H1 (cell line): ENCODE measurements at regions not wholly inside any gene's neighbourhood (a gene's known extent, or its start where the extent isn't known, plus 50 kb on each side); places are given as distances from the start of the nearest gene placed in this dataset.

Experiments used
- CTCF ChIA-PET: fragments of 300-600 bp; sonication (Branson Sonifier 250); formaldehyde crosslinking; loops from one replicate; lab custom pipeline; 2021; ENCODE audit not compliant: partially characterized antibody; lab: Charles Lee
- POLR2A ChIA-PET: fragments of 300-600 bp; sonication (Branson Sonifier 250); formaldehyde crosslinking; loops from one replicate; lab custom pipeline; 2021; ENCODE audit warnings: inconsistent platforms; ENCODE audit not compliant: partially characterized antibody; lab: Charles Lee
- DNase-seq, 2 experiments: peaks; one replicate each; pipeline versions ENCODE4 v3.0.0 to v3.0.0-alpha.2; 2010 to 2022; ENCODE audit warnings: low spot score in 2 of 2, low read depth in 1 of 2, mixed read lengths in 1 of 2
- FAIRE-seq: peaks from 2 replicates; lab custom pipeline; 2011; peaks lifted over from hg19 to GRCh38; lab: Jason Lieb, UNC
- H2AFZ ChIP-seq: 2 replicates; pipeline ENCODE4 v1.8.1; 2012; ENCODE audit warnings: low read length, inconsistent platforms
- H2AK5ac ChIP-seq: 2 replicates; pipeline ENCODE4 v1.6.1; 2013; ENCODE audit warnings: low read depth, low read length
- H2BK120ac ChIP-seq: replicated peaks from 2 replicates; pipeline ENCODE3; 2013; ENCODE audit warnings: low read depth, low read length, inconsistent platforms
- H2BK12ac ChIP-seq: 2 replicates; pipeline ENCODE4 v1.6.1; 2013; ENCODE audit warnings: low read depth, low read length
- H2BK15ac ChIP-seq: 2 replicates; pipeline ENCODE4 v1.6.1; 2013; ENCODE audit warnings: low read length
- H2BK20ac ChIP-seq: 2 replicates; pipeline ENCODE4 v1.6.1; 2013; ENCODE audit warnings: low read length
- H2BK5ac ChIP-seq: 2 replicates; pipeline ENCODE4 v1.6.1; 2013; ENCODE audit warnings: low read depth, low read length
- H3K14ac ChIP-seq: 2 replicates; pipeline ENCODE4 v1.6.1; 2013; ENCODE audit warnings: inconsistent platforms; ENCODE audit not compliant: insufficient read length
- H3K18ac ChIP-seq: 2 replicates; pipeline ENCODE4 v1.6.1; 2013; ENCODE audit warnings: low read length; ENCODE audit errors: extremely low read depth
- H3K23ac ChIP-seq: 2 replicates; pipeline ENCODE4 v1.6.1; 2013; ENCODE audit warnings: inconsistent platforms; ENCODE audit not compliant: insufficient read length
- H3K23me2 ChIP-seq: 2 replicates; pipeline ENCODE4 v1.6.1; 2013; ENCODE audit warnings: low read depth, low read length
- H3K27ac ChIP-seq: 2 replicates; pipeline ENCODE4 v1.6.1; 2011; ENCODE audit warnings: low read depth, low read length, inconsistent platforms
- H3K27me3 ChIP-seq, 4 experiments: replicated peaks in 1 of 4; 1 replicate in 1 of 4; 2 replicates in 3 of 4; pipeline versions ENCODE4 v1.6.1 to v1.8.1; 2011 to 2013; ENCODE audit warnings: low read length in 3 of 4, mild to moderate bottlenecking in 3 of 4, inconsistent platforms in 2 of 4, mixed read lengths in 2 of 4, moderate library complexity in 1 of 4; ENCODE audit not compliant: control insufficient read depth in 3 of 4, insufficient read depth in 3 of 4; ENCODE audit errors: extremely low read depth in 1 of 4
- H3K36me3 ChIP-seq, 4 experiments: 2 replicates each; pipeline versions ENCODE4 v1.6.1 to v1.8.1; 2011 to 2013; ENCODE audit warnings: mild to moderate bottlenecking in 4 of 4, low read length in 3 of 4, moderate library complexity in 2 of 4, control low read depth in 1 of 4, inconsistent platforms in 1 of 4; ENCODE audit not compliant: insufficient read depth in 4 of 4, control insufficient read depth in 2 of 4
- H3K4ac ChIP-seq: replicated peaks from 2 replicates; pipeline ENCODE3; 2013; ENCODE audit warnings: low read length, low read depth, mixed read lengths, inconsistent platforms; ENCODE audit not compliant: insufficient read length
- H3K4me1 ChIP-seq, 4 experiments: replicated peaks in 1 of 4; 1 replicate in 1 of 4; 2 replicates in 3 of 4; pipeline versions ENCODE4 v1.6.1 to v1.8.1; 2011 to 2013; ENCODE audit warnings: low read length in 3 of 4, inconsistent platforms in 2 of 4, mixed read lengths in 1 of 4; ENCODE audit not compliant: insufficient read depth in 4 of 4, control insufficient read depth in 3 of 4
- H3K4me2 ChIP-seq, 2 experiments: 2 replicates each; pipeline versions ENCODE4 v1.6.1 to v1.8.1; 2011 to 2013; ENCODE audit warnings: low read depth in 2 of 2, low read length in 2 of 2, control low read depth in 1 of 2, inconsistent platforms in 1 of 2, mild to moderate bottlenecking in 1 of 2; ENCODE audit not compliant: insufficient read depth in 1 of 2
- H3K4me3 ChIP-seq, 4 experiments: fragments of 200-600, 300-600 bp in 1 of 4; sonication (generic), shearing (Covaris generic), sonication (Bioruptor Twin) in 1 of 4; 2 replicates each; pipeline versions ENCODE4 v1.5.1 to v1.8.1; 2011 to 2016; ENCODE audit warnings: low read length in 4 of 4, low read depth in 3 of 4, control low read depth in 2 of 4, inconsistent platforms in 2 of 4, mild to moderate bottlenecking in 2 of 4, mixed read lengths in 1 of 4, moderate library complexity in 1 of 4; ENCODE audit not compliant: insufficient read depth in 2 of 4; ENCODE audit errors: extremely low read depth in 1 of 4
- H3K56ac ChIP-seq: replicated peaks from 2 replicates; pipeline ENCODE3; 2013; ENCODE audit warnings: low read depth, mild to moderate bottlenecking, mixed read lengths, low read length, inconsistent platforms; ENCODE audit not compliant: insufficient read length
- H3K79me1 ChIP-seq: 2 replicates; pipeline ENCODE4 v1.6.1; 2013; ENCODE audit warnings: low read depth, low read length, control low read depth
- H3K79me2 ChIP-seq, 2 experiments: 2 replicates each; pipeline versions ENCODE4 v1.6.1 to v1.8.1; 2012 to 2013; ENCODE audit warnings: low read length in 2 of 2, mild to moderate bottlenecking in 2 of 2, inconsistent platforms in 1 of 2; ENCODE audit not compliant: insufficient read depth in 2 of 2, control insufficient read depth in 1 of 2
- H3K9ac ChIP-seq, 4 experiments: replicated peaks in 1 of 4; 1 replicate in 1 of 4; 2 replicates in 3 of 4; pipeline versions ENCODE4 v1.6.1 to v1.8.1; 2011 to 2013; ENCODE audit warnings: low read depth in 3 of 4, low read length in 3 of 4, control low read depth in 2 of 4, mild to moderate bottlenecking in 2 of 4, moderate library complexity in 2 of 4, inconsistent platforms in 1 of 4; ENCODE audit errors: extremely low read depth in 1 of 4
- H3K9me3 ChIP-seq, 2 experiments: 2 replicates each; pipeline versions ENCODE4 v1.6.1 to v1.8.1; 2012 to 2013; ENCODE audit warnings: mild to moderate bottlenecking in 2 of 2, moderate library complexity in 2 of 2, control low read depth in 1 of 2, inconsistent platforms in 1 of 2, low read depth in 1 of 2, low read length in 1 of 2, mixed read lengths in 1 of 2; ENCODE audit not compliant: insufficient read depth in 2 of 2
- H4K20me1 ChIP-seq, 2 experiments: replicated peaks in 1 of 2; 2 replicates each; pipeline versions ENCODE3 to v1.8.1; 2011 to 2013; ENCODE audit warnings: inconsistent platforms in 2 of 2, low read length in 2 of 2, mild to moderate bottlenecking in 1 of 2; ENCODE audit not compliant: insufficient read depth in 2 of 2, control insufficient read depth in 1 of 2
- H4K5ac ChIP-seq: 2 replicates; pipeline ENCODE4 v1.6.1; 2013; ENCODE audit warnings: low read length, low read depth, mixed read lengths, inconsistent platforms; ENCODE audit not compliant: insufficient read length
- H4K8ac ChIP-seq: 2 replicates; pipeline ENCODE4 v1.8.0; 2013; ENCODE audit warnings: mild to moderate bottlenecking, moderate library complexity, low read length, inconsistent platforms; ENCODE audit not compliant: insufficient read depth; ENCODE audit errors: extremely low read depth
- H4K91ac ChIP-seq: replicated peaks from 2 replicates; pipeline ENCODE3; 2013; ENCODE audit warnings: low read length, mixed read lengths, inconsistent platforms; ENCODE audit not compliant: insufficient read length
- ATF2 ChIP-seq: IDR thresholded peaks from 2 replicates; pipeline ENCODE4 v1.6.1; 2012; ENCODE audit warnings: low read length, inconsistent platforms
- CBX5 ChIP-seq: fragments of 300-800, 300-1000 bp; sonication (generic); IDR thresholded peaks from 2 replicates; pipeline ENCODE4 v1.7.1; 2016; ENCODE audit warnings: antibody characterized with exemption, low read length, low read depth
- GABPA ChIP-seq: IDR thresholded peaks from 2 replicates; pipeline ENCODE4 v1.6.1; 2011; ENCODE audit warnings: mild to moderate bottlenecking, low read length, moderate library complexity, borderline replicate concordance; ENCODE audit not compliant: insufficient read depth
- NANOG ChIP-seq: IDR thresholded peaks from 2 replicates; pipeline ENCODE4 v1.6.1; 2011; ENCODE audit warnings: low read length, low read depth, mild to moderate bottlenecking, inconsistent platforms; ENCODE audit not compliant: insufficient read depth, poor library complexity, severe bottlenecking
- RAD21 ChIP-seq, 2 experiments: IDR thresholded peaks in 1 of 2; conservative IDR thresholded peaks in 1 of 2; 2 replicates each; pipeline ENCODE4 v1.6.1; 2011; ENCODE audit warnings: low read depth in 2 of 2, low read length in 2 of 2, improper control_type of control experiment in 1 of 2, inconsistent platforms in 1 of 2, mild to moderate bottlenecking in 1 of 2, moderate library complexity in 1 of 2
- RFX5 ChIP-seq: IDR thresholded peaks from 2 replicates; pipeline ENCODE4 v1.6.1; 2011; ENCODE audit warnings: low read depth, low read length, improper control_type of control experiment, borderline replicate concordance
- SIRT6 ChIP-seq: IDR thresholded peaks from one replicate; pipeline ENCODE4 v1.7.1; 2012; ENCODE audit warnings: low read length, inconsistent platforms
- SP2 ChIP-seq: IDR thresholded peaks from 2 replicates; pipeline ENCODE4 v1.6.1; 2012; ENCODE audit warnings: mild to moderate bottlenecking, low read length, inconsistent platforms
- YY1 ChIP-seq: IDR thresholded peaks from 2 replicates; pipeline ENCODE4 v1.6.1; 2011; ENCODE audit warnings: low read depth, mild to moderate bottlenecking, low read length
- WGBS, 2 experiments: shearing (Covaris generic) in 1 of 2; methylation state at CpG; one replicate each; pipeline versions ENCODE4 v1.1.6 to v1.1.7; 2013 to 2015; ENCODE audit warnings: low lambda C conversion rate in 2 of 2, mixed read lengths in 2 of 2, inconsistent platforms in 1 of 2, low coverage in 1 of 2, missing lambda C conversion rate in 1 of 2; ENCODE audit not compliant: insufficient replicate concordance in 2 of 2, insufficient coverage in 1 of 2, insufficient read length in 1 of 2; ENCODE audit errors: extremely low coverage in 1 of 2, missing lambda C conversion rate in 1 of 2; 5-methylcytosine and 5-hydroxymethylcytosine counted together

GRCh38 chr1:88180449-88181108, 503.5 kb upstream of the PKN2 start:
- no peak overlapping the region for H3K4me3 ChIP-seq
- peak overlapping the region; percentile 47; the same call in 1 of the 2 replicates for H2AFZ ChIP-seq
- no peak overlapping the region for H2AK5ac ChIP-seq
- H3K23ac ChIP-seq = no peak overlapping the region
- H2BK5ac ChIP-seq = no peak overlapping the region
- no peak overlapping the region for H3K4ac ChIP-seq
- H3K4me1 ChIP-seq = no peaks in the 10 kb centered on the region
- H3K14ac ChIP-seq = no peak overlapping the region
- H3K27me3 ChIP-seq = no peaks in the 10 kb centered on the region
- no peaks in the 10 kb centered on the region for H3K23me2 ChIP-seq
- 48% methylated on average over 8 of the region's 8 CpGs; no CpG with 5 or more reads in 1 of the 2 experiments for WGBS, 2 experiments
- H3K56ac ChIP-seq = no peak overlapping the region
- H3K9me3 ChIP-seq = no peaks in the 10 kb centered on the region
- no peak overlapping the region for H3K4me2 ChIP-seq
- H3K27ac ChIP-seq = no peak overlapping the region
- no peaks in the 10 kb centered on the region for H3K36me3 ChIP-seq
- no peak overlapping the region for H2BK120ac ChIP-seq
- no peak overlapping the region for H2BK12ac ChIP-seq
- CTCF ChIA-PET = interaction anchor here (0.6 to 2.8 kb wide), 27 partner anchors 9 to 887 kb away, joined by 3 to 31 read pairs (median 4); no protein-coding TSS in a partner anchor
- H4K8ac ChIP-seq = no peak overlapping the region
- no peak overlapping the region for H2BK15ac ChIP-seq
- peak; percentile 78 to 79 for DNase-seq
- no peaks in the 10 kb centered on the region for H3K79me1 ChIP-seq
- no peaks in the 10 kb centered on the region for H3K79me2 ChIP-seq
- no peak overlapping the region for H3K18ac ChIP-seq
- peak; percentile 94 for FAIRE-seq
- no peak overlapping the region for H4K5ac ChIP-seq
- H2BK20ac ChIP-seq = no peak overlapping the region
- no peak overlapping the region for H4K91ac ChIP-seq
- no peaks in the 10 kb centered on the region for H4K20me1 ChIP-seq
- POLR2A ChIA-PET = no interaction called here
- no peak overlapping the region for H3K9ac ChIP-seq
- no peak for TF ChIP-seq RFX5
- no peak for TF ChIP-seq SP2
- TF ChIP-seq YY1 = no peak
- TF ChIP-seq SIRT6 = no peak
- TF ChIP-seq GABPA = no peak
- no peak for TF ChIP-seq NANOG
- TF ChIP-seq ATF2 = no peak
- TF ChIP-seq RAD21 (IDR thresholded peaks at IDR 0.05 in 1 of 2, conservative IDR thresholded peaks at IDR 0.05 in 1 of 2; ENCODE audit: low read depth in 2 of 2, low read length in 2 of 2) = peak; percentile 93 to 96
- no peak for TF ChIP-seq CBX5
